ENCODE measurements at regions not wholly inside any gene's neighbourhood (a gene's known extent, or its start where the extent isn't known, plus 50 kb on each side); places are given as distances from the start of the nearest gene placed in this dataset.

DNA sequence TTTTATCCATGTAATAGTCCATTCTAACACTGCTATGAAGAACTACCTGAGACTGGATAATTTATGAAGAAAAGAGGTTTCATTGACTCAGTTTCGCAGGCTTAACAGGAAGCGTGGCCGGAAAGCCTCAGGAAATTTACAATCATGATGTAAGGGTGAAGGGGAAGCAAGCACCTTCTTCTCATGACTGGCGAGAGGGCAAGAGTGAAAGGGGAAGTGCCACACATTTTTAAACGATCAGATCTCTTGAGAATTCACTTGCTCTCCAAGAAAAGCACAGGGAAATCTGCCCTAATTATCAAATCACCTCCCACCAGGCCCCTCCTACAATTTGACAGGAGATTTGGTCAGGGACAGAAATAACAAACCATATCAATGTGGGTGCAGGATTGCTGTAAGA is 859.7 kb downstream of the EPHA7 start:
- Histone ChIP-seq H2AFZ (ENCODE audit: control insufficient read depth, low read length) (no peak overlapping the region), H4K20me1 (ENCODE audit: control insufficient read depth, extremely low read depth, insufficient read depth, low read length) (no peaks in the 10 kb centered on the region), H3K4me1 (ENCODE audit: control insufficient read depth, extremely low read depth, insufficient read depth, low read length) (no peaks in the 10 kb centered on the region), H3K27me3 (ENCODE audit: control insufficient read depth, extremely low read depth, insufficient read depth, low read length) (no peaks in the 10 kb centered on the region), H3K4me3 (ENCODE audit: control insufficient read depth in 2 of 3, extremely low read depth in 1 of 3, insufficient read depth in 2 of 3, low read depth in 1 of 3, low read length in 3 of 3) (no peak overlapping the region), H3K4me2 (ENCODE audit: control insufficient read depth, extremely low read depth, insufficient read depth, low read depth, low read length) (no peak overlapping the region), H3K9me3 (ENCODE audit: control insufficient read depth, low read depth, low read length) (no peaks in the 10 kb centered on the region), H3K27ac (ENCODE audit: control insufficient read depth, insufficient read depth, low read length) (no peak overlapping the region), H3K36me3 (ENCODE audit: control insufficient read depth in 2 of 2, extremely low read depth in 1 of 2, insufficient read depth in 2 of 2, low read length in 2 of 2) (no peaks in the 10 kb centered on the region), H3K79me2 (ENCODE audit: control insufficient read depth, insufficient read depth, low read length) (no peaks in the 10 kb centered on the region), H3K9ac (ENCODE audit: control insufficient read depth, extremely low read depth, insufficient read depth, low read length) (no peak overlapping the region), H3K9me1 (ENCODE audit: control insufficient read depth, extremely low read depth, insufficient read depth, low read length) (no peaks in the 10 kb centered on the region)
- FAIRE-seq (no peak), DNase-seq (ENCODE audit: low read depth, low spot score) (no peak)
- dilution Hi-C loops (cut with MboI; ENCODE audit: extremely low pct_ligation_motif_present, low sequenced_read_pairs) = no loop called here
- TF ChIP-seq, protein P1, sequence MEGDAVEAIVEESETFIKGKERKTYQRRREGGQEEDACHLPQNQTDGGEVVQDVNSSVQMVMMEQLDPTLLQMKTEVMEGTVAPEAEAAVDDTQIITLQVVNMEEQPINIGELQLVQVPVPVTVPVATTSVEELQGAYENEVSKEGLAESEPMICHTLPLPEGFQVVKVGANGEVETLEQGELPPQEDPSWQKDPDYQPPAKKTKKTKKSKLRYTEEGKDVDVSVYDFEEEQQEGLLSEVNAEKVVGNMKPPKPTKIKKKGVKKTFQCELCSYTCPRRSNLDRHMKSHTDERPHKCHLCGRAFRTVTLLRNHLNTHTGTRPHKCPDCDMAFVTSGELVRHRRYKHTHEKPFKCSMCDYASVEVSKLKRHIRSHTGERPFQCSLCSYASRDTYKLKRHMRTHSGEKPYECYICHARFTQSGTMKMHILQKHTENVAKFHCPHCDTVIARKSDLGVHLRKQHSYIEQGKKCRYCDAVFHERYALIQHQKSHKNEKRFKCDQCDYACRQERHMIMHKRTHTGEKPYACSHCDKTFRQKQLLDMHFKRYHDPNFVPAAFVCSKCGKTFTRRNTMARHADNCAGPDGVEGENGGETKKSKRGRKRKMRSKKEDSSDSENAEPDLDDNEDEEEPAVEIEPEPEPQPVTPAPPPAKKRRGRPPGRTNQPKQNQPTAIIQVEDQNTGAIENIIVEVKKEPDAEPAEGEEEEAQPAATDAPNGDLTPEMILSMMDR (optimal IDR thresholded peaks at IDR 0.05 in 1 of 3, IDR thresholded peaks at IDR 0.05 in 1 of 3, conservative IDR thresholded peaks at IDR 0.05 in 1 of 3; ENCODE audit: extremely low read depth in 1 of 3, insufficient read depth in 2 of 3, low read length in 3 of 3) = no peak
- TF ChIP-seq EZH2 (IDR thresholded peaks at IDR 0.05; ENCODE audit: low read length) = no peak

DNA sequence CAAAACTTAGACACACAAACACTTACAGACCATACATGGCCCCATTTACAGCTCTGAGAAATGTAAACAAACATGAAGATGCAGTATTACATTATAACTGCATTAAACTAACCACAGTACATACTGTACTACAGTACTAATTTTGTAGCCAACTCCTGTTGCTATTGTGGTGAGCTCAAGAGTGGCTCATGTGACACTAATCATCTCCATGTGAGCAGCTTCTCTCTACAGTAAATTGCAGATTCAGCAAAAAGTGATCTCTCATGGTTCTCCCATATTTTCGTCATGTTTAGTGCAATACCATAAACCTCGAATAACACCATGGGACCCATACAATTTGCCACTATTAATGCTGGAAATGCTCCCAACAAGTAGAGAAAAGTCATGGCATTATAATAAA is 860.4 kb downstream of the EPHA7 start:
- TF ChIP-seq, protein P1 (optimal IDR thresholded peaks at IDR 0.05 in 1 of 3, IDR thresholded peaks at IDR 0.05 in 1 of 3, conservative IDR thresholded peaks at IDR 0.05 in 1 of 3; ENCODE audit: extremely low read depth in 1 of 3, insufficient read depth in 2 of 3, low read length in 3 of 3) = no peak
- TF ChIP-seq EZH2 (IDR thresholded peaks at IDR 0.05; ENCODE audit: low read length) = no peak
- Histone ChIP-seq H3K4me3 (ENCODE audit: control insufficient read depth in 2 of 3, extremely low read depth in 1 of 3, insufficient read depth in 2 of 3, low read depth in 1 of 3, low read length in 3 of 3) (no peak overlapping the region), H3K4me1 (ENCODE audit: control insufficient read depth, extremely low read depth, insufficient read depth, low read length) (no peaks in the 10 kb centered on the region), H2AFZ (ENCODE audit: control insufficient read depth, low read length) (no peak overlapping the region), H3K36me3 (ENCODE audit: control insufficient read depth in 2 of 2, extremely low read depth in 1 of 2, insufficient read depth in 2 of 2, low read length in 2 of 2) (no peaks in the 10 kb centered on the region), H3K4me2 (ENCODE audit: control insufficient read depth, extremely low read depth, insufficient read depth, low read depth, low read length) (no peak overlapping the region), H3K79me2 (ENCODE audit: control insufficient read depth, insufficient read depth, low read length) (no peaks in the 10 kb centered on the region), H3K9me3 (ENCODE audit: control insufficient read depth, low read depth, low read length) (no peaks in the 10 kb centered on the region), H4K20me1 (ENCODE audit: control insufficient read depth, extremely low read depth, insufficient read depth, low read length) (no peaks in the 10 kb centered on the region), H3K9ac (ENCODE audit: control insufficient read depth, extremely low read depth, insufficient read depth, low read length) (no peak overlapping the region), H3K9me1 (ENCODE audit: control insufficient read depth, extremely low read depth, insufficient read depth, low read length) (no peaks in the 10 kb centered on the region), H3K27ac (ENCODE audit: control insufficient read depth, insufficient read depth, low read length) (no peak overlapping the region), H3K27me3 (ENCODE audit: control insufficient read depth, extremely low read depth, insufficient read depth, low read length) (no peaks in the 10 kb centered on the region)
- FAIRE-seq (no peak), DNase-seq (ENCODE audit: low read depth, low spot score) (no peak)
- dilution Hi-C loops (cut with MboI; ENCODE audit: extremely low pct_ligation_motif_present, low sequenced_read_pairs) = no loop called here

Data from keratinocyte (primary cell).